Right lung (tissue), 2 donors: ENCODE measurements at regions not wholly inside any gene's neighbourhood (a gene's known extent, or its start where the extent isn't known, plus 50 kb on each side); places are given as distances from the start of the nearest gene placed in this dataset.
"Not testable (repeated sequence)": the region's sequence is repeated elsewhere in the genome, so short reads cannot be mapped to it uniquely, and the experiment has no call there.

Source experiments
- DNase-seq, 2 donors: peaks; one replicate each; pipeline ENCODE4 v3.0.0-alpha.2; 2013

- DNase-seq, result no peak
These were observed 97.5 kb upstream of the TWIST2 start for GRCh38 chr2:238750212-238750904.

- no peak for DNase-seq
These were observed 93.6 kb upstream of the TWIST2 start for GRCh38 chr2:238754259-238754658.

GRCh38 chr2:238761868-238762267, 86.0 kb upstream of the TWIST2 start:
- no peak for DNase-seq

DNA sequence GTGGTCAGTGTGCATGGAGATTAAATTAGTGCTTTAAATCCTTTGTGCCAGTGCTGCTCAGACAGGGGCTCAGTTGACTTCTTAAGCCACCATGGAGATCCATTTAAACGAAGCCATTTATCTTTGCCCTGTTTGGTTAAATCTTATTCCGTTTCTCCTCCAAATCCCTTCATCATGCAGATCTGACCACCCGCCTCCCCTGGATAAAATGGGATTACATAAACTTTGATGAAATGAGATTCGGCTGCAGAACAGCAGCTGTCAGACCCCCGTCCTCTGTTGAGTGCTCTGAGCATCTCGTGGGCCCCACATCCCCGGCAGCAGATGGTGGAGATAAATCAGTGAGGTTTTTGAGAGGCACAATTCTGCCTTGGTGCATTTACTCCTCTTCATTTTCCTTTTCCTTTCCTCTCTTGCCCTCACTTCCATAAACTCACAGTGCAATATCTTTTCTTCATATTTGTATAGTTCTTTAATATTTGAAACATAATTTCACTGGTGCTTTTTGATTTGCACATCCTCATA, 84.4 kb upstream of the TWIST2 start:
- DNase-seq, result no peak

DNA sequence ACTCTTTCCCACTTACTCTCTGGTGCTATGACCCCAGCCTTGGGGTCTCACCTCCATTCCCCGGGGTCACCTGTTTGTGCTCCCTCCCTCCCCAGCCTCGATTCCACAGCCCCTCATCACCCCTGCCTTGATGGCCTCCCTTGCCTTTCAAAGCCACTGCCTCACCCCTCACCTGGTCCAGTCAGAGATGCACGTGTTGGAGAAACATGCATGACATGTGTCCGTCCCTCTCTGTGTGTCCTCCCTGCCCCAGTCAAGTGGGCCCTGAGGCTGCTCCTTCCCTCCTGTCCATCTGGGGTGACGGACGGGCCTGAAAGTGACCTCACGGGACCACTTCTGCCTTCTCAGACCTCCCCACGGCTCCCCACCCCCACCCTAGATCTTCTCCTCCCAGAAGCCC, 82.3 kb upstream of the TWIST2 start:
- no peak for DNase-seq

DNA sequence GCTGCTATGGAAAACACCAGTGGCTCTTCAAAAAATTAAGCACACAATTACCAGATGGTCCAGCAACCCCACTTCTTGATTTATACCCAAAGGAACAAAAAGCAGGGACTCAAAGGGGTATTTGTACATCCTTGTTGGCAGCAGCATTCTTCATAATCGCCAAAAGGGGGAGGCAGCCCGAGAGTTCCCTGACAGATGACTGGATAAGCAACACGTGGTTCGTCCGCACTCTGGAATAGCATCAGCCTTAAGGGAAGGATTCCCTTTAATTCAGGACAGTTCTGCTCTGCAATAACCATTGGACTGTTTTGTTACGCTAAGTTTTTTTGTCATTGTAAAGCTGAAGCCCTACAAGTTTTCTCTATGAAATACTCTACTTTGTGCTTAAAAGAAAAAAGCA, 76.7 kb upstream of the TWIST2 start:
- no peak for DNase-seq

DNA sequence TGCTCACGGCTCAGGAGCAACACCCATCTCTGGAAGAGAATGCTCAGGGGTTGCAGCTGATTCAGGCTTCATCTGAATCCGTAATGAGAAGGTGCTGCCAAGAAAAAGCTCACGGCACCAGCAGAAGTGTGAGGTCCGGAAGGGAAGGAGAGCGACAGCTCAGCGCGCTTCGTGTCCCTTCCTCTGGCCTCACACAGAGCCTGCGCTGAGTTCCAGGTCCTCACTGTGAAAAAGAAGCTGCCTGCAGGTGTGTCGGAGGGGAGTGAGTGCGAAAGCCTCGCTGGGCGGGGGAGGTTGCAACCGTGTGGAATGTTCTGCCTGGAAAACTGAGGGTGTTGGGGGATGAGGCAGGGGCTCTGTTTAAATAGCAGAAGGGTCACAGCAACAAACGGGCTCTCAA, 76.2 kb upstream of the TWIST2 start:
- DNase-seq, result no peak

DNA sequence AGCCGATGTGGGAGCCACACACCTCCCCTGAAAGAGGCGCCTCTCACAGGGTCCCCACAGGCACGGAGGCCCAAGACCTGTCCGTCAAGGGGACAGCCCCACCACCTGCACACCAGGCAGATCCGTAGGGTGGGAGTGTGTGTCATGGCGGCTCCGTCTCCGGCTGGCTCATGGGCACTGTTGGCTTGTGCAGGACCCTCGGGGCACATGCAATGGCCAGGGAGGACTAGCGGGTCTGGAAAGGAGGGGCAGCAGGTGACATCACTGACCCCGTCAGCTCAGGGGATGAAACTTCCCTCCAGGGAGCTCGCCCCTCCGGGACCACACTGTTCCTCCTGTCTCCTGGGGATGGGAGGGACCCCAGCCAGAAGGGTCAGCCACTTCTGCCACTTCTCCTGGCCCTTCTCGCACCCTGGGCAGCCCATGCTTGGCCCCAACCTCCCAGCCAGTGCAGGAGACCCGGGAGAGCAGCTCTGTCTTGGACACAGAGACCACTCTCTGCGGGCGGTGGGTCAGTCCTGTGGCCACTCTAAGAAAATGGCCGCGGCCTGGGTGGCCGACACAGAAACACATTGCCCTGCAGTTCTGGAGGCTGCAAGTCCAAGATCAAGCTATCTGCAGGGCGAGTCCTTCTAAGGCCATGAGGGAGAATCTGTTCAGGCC, 75.1 kb upstream of the TWIST2 start:
- no peak for DNase-seq

DNA sequence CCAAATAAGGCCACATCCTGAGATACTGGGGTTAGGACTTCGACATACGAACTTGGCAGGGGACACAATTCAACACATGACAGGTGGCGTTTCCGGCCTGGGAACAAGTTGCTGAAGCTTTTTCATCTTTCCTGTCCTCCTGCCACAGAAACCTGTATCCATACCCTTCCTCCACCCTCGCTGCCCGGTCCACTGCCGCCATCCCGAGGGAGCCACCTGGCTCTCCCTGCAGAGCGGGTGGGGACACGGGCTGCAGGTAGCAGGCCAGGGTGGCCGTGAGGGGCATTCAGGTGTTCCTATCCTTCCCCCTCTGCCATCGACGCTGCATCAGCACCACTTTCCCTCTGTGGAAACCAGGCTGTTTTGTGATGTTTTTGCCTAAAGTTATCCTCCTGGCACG, 74.4 kb upstream of the TWIST2 start:
- no peak for DNase-seq

DNA sequence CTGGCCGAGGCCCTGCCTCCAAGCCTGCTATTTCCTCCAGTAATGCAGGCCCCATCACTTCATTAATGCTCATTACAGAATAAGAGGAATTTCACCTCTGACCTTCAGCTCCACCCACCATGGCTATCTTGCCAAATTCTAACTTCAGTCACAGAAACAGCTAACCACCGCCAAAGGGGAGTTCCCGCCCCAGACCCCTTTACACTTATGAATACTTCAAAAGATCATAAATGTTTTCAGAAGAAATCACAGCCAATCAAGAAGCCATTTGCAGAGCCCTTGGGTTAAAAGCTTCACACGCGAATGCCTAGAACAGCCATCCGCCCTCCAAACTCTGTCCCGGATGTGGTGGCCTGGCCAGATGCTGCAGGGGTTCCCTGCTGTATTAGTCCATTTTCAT, 73.8 kb upstream of the TWIST2 start:
- peak; percentile 86 to 91 for DNase-seq

- DNase-seq, result no peak
These were observed 72.8 kb upstream of the TWIST2 start for GRCh38 chr2:238774980-238775509.

DNA sequence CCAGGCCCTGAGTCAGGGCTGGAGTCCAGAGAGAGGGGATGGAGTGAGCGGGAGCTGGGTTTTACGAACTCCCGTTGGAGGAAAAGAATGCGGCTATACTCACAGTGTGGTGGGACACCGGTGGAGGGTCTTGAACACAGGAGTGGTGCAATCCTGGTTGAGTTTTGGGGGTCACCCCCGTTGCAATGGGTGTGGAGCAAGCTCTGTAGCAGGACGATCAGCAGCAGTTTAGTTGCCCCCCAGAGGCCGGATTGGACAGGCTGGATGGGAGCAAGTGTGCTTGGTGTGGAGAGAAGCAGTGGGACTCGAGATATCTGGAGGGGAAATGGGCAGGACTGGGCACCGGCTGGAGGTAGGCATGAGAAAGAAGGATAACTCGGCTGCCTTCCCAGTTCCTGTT, 72.3 kb upstream of the TWIST2 start:
- DNase-seq, result no peak

GRCh38 chr2:238776003-238776760, 71.7 kb upstream of the TWIST2 start:
- DNase-seq, result no peak

DNA sequence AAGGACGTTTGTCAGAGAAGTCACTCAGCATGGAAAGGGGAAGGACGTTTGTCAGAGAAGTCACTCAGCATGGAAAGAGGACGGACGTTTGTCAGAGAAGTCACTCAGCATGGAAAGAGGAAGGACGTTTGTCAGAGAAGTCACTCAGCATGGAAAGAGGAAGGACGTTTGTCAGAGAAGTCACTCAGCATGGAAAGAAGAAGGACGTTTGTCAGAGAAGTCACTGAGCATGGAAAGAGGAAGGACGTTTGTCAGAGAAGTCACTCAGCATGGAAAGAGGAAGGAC, 71.2 kb upstream of the TWIST2 start:
- not testable (repeated sequence) for DNase-seq

- no peak for DNase-seq
These were observed 70.4 kb upstream of the TWIST2 start for GRCh38 chr2:238777369-238778067.

DNA sequence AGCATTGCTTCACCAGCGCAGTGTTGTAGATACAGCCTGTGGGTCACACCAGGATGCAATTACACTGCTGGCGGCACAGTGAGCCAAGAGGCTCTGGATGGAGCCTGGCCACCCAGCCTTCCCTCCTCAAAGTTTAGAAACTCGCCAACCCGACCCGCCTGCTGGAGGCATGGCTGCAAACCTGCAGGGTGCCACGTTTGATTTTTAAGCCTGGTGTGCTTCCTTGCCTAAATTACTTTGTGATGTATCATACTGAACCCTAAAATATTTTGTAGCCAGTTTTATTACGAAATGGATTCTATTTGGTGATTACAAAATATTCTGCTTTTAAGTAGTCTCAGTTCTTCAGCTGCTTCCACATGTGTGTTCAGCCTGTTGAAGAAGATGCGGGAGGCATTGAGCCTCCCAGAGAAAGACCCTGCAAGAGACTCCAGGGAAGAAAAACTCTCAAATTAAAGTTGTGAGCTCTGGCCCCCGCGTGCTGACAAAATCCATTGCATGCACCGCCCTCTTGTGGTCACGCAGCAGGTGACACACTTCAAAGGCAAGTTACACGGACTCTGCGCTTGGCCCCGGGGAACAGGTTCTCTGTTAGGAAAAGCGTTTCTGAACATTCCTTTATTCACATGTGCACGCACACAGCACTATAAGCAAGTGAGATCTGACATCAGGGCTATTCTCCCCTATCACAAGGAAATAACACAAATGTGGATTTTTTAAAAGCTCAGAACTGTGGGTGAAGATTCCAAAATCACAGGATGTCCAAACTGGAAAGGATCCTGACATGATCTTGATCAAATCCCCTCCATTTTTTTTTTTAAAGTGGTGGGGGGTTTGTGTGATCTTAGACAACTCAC, 63.0 kb upstream of the TWIST2 start:
- peak in 1 of 2 donors; percentile 62 for DNase-seq

GRCh38 chr2:238785528-238785860, 62.4 kb upstream of the TWIST2 start:
- no peak for DNase-seq

GRCh38 chr2:238786379-238786778, 61.5 kb upstream of the TWIST2 start:
- DNase-seq, result no peak

GRCh38 chr2:238786792-238787490, 60.9 kb upstream of the TWIST2 start:
- no peak for DNase-seq

GRCh38 chr2:238787501-238787900, 60.4 kb upstream of the TWIST2 start:
- no peak for DNase-seq
